Stimulated activated CD4-positive, alpha-beta T cell treated with anti-CD3 and anti-CD28 coated beads, Interleukin-2, amount 100 ng/mL, for 48 hours (primary cell): ENCODE measurements at regions not wholly inside any gene's neighbourhood (a gene's known extent, or its start where the extent isn't known, plus 50 kb on each side); places are given as distances from the start of the nearest gene placed in this dataset.

Experiments used
- DNase-seq, 2 donors: peaks; one replicate each; pipeline ENCODE4 v3.0.0-alpha.2; 2020

DNA sequence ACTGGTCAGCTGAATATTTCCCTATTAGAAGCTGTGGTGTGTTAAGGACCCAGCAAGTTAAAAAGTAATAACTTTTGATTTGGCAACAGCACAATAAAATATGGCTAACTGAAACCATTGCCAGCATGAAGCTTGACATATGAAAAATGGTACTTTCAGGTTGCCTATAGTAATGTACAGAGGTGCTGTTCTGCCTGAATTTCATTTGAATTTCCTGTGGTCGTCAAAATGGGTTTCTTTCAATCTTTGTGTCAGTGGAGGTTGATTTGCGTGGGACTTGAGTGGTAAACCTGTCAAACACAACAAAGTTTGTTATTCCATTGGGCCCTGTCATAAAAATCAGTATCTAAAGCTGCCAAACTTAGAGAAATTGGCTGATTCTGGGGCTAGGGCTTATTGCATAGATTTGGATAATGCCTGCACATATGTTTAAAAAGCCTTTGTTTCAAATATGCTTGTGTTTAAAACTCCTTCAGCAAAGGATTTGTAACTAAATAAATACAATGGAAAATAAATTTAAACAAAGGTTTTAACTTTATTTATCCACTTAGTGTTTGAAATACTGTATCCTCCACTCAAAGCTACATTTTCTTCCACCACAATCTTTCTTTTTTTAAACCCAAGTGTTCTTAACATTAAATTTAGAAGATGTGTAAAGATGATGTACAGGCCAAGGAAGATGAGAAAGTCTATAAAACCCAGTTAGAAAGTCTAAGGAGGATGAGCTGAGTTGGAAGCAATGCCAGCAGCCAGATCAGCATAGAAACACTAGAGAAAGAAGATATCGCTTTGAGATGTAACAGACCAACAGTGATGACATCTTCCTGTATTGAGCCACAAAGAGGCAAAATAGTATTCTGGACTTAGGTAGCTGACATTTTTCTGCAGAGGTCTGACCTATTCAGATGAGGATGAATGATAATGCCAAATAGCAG lies 134.8 kb upstream of the GIMD1 start:
- DNase-seq, result no peak

DNA sequence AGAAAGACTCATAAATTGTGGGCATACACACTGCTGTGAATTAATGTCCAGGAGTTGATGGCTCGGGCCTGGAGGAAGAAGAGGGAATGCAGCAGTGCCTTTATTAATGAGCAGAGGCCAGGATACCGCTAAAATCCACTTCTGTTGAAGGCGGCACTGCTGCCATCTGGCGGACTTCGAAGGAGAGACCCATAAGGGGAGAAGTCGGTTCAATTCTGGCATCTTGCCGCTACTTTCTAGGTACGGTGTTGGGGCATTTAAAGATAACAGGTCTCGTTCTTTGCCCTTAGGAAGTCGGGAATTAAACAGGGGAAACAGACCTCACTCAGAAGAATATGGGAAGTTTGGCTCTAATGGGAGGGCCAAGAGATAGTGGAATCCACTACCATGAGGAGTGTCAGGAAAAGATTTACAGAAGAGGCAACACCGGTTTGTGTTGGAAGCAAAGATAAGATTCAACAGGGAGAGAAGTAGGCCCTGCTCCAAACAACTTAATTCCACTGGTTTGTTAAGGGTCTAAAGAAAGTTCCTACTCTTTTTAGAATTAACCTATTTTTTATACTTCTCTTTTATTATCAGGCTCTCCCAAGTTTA lies 133.6 kb upstream of the GIMD1 start:
- DNase-seq, result peak; percentile 30 to 32

DNA sequence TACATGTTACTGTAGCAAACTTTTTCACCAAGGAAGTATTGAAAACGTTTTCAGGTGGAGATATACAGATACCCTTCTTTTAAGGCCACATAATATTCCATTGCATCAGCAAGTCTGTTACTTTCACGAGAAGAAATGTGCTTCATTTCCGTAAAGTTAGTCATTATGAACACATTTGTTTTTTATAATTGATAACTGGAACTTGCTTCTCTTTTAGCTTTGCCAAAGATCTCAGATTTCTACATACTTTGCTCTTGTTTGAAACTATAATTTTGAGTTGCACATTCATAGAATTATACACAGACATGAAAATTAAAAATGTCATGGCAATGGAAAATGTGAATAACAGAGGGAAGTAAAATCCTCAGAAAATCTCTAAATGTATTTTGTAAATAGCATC lies 128.7 kb upstream of the GIMD1 start:
- DNase-seq, result no peak

DNA sequence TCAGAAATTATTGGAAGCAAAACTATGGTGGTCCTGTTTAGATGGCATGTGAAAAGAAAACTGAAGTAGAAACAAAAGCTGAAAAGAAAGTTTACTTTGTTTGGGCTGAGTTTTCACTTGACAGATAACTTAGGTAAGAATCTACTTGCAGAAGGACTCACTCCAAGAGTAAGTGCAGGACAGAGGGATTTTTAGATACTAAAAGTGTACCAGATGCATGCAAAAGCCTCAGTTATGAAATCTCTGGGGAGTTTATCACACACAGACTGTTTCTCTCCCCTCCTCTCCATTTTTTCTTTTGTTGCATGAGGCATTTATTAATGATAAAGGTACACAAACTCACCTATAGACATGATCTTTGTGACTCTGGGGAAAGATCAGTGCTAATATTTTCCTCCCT lies 127.5 kb upstream of the GIMD1 start:
- DNase-seq, result no peak

DNA sequence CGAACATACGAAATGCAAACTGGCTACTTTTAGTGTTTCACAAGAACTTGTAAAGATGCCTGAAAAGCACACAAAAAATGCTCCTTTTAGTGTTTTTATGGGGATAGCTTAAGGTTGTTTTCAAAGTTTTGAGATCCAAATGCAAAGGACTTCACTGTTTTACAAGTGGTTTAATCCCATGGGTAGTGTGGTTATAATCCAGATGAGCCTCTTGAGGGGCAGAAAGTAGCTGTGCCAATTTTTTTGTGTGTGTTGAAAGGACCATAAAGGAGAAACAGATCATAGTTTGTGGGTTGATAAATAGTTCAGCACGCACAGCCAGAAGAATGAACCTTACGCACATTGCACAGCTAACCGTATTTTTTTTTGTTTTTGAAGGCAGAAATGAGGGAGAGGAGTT lies 126.9 kb upstream of the GIMD1 start:
- DNase-seq, result no peak

DNA sequence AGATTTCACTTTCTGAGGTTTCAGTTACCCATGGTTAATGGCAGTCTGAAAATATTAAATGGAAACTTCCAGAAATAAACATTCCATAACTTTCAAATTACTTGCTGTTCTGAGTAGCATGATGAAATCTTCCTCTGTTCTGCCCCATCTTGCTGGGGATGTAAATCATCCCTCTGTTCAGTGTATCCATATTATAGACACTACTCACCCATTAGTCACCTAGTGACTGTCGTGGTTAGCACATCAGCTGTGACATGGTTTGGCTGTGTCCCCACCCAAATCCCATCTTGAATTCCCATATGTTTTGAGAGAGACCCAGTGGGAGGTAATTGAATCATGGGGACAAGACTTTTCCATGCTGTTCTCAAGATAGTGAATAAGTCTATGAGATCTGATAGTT lies 125.5 kb upstream of the GIMD1 start:
- DNase-seq, result no peak

DNA sequence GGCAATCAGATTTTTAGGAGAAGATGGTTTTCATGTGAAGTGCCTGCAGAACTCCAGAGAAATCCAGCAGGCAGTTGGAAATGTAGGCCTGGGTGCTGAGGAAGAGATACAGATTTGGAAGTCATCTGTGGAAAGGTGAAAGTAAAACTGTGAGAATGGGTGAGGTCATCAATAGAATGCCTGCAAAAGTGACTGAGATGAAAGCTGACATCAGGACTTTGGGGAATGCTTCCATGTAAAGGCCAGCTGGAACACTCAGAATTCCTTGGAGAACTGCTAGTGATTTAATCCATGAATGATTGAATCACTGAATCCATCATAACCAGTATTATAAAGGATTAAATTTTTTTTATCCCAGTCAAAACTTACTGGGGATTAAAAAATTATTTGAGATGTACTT lies 124.5 kb upstream of the GIMD1 start:
- no peak for DNase-seq

DNA sequence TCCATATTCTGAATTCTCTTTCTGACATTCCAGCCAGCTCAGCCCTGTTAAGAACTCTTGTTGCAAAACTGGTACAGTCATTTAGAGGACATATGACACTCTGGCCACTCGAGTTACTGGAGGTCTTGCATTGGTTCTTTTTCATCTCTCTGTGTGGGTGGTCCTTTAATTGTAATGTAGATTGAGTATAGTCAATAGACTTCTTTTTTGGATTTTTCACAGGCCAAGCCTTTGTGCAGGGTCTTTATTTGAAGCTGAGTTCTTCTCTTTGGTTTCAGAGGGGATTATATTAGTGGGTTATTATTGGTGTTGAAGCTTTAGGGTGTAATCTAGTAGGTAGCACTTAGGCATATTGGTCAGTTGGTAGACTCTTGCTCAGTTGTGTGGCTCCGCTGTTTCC lies 118.0 kb upstream of the GIMD1 start:
- DNase-seq, result no peak

DNA sequence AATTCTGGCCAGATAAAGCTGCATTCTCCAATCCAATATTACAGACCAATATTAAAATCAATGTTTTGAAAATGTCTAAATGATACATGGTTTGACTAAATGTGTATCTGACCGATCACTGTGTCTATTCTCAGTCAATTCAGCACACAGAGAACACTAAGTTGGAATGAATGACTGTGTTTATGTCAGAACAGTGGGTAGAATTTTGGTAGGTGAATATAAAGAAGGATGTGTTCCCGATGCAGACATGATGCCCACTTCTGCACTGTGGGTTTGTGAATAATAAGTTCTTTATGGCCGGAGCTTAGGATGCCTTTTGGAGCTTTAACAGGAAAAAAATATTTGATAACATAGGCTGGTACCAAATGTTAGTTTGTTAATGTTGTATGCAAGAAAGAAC lies 113.2 kb upstream of the GIMD1 start:
- DNase-seq, result no peak

DNA sequence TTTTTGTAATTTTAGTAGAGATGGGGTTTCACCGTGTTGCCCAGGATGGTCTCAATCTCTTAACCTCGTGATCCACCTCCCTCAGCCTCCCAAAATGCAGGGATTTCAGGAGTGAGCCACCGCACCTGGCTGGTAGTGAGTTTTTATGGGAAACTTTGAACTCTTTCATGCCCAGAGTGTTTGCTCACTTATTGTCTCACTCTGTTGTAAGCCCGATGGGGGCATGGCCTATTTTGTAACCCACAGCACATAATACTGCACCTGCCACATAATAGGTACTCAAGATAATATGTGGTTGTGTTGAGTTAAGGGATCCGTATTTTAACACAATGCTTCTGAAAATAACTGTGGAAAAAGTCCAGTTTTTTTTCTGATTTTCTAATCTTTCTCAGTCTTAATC lies 109.6 kb upstream of the GIMD1 start:
- no peak for DNase-seq

DNA sequence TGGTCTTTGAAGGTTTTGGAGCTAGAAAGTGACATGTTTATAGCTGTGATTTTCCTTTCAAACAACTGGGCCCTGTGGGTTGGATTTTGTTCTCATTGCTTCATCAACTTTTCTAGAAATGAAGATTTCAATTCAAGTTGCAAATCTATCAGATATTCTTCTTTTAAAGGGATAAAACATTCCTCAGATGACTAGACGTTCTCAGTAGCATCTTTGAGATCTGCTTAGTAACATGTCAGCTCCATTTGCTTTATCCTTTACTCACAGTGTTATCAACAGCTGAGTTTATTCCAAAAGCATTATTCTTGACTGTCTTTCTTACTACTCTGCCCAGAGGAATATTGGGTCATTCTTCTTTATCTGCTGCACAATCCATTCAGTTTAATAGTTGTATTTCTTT lies 108.2 kb upstream of the GIMD1 start:
- no peak for DNase-seq

DNA sequence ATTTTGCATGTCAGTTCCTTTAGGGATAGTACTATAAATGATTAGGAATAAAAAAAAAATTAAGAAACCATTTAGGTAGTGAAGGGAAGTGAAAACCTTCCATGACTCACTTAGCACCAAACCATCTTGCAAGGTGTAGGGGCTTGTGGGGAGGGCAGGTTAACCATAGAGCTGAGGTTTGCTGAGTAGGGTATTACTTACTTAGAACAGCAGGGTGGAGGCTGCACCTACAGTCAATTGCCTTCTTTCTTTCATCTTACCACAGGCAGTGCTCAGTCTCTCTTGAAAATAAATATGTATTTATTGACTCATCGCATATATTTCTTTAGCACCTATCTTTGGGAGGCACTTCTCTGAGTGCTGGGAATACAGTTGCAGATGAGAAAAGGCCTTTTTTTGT lies 104.9 kb upstream of the GIMD1 start:
- DNase-seq, result no peak

DNA sequence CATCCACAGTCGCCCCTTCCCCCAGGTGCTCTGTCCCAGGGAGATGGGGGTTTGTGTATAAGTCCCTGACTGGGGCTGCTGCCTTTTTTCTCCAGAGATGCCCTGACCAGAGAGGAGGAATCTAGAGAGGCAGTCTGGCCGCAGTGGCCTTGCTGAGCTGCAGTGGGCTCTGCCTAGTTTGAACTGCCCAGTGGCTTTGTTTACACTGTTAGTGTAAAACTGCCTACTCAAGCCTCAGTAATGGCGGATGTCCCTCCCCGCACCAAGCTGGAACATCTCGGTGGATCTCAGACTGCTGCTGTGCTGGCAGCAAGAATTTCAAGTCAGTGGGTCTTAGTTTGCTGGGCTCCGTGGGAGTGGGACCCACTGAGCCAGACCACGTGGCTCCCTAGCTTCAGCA lies 102.6 kb upstream of the GIMD1 start:
- no peak for DNase-seq

DNA sequence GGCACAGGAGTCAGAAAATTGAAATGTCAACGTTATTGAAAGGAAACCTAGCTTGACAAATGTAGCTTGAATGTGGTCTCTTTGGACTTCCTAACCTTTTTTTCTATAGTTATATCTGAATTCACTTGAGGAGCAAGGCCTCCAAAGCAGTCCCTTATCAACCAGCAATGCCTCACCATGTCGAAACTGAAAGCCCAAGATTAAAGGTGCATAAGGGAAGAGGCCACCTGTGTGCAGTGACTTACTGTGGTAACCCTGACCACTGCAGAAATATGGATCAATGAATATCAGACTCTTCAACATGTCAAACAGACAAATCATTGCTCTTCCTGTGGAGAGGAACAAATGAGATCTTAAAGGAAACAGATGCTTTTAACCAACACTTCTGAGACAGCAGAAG lies 95.0 kb upstream of the GIMD1 start:
- no peak for DNase-seq

DNA sequence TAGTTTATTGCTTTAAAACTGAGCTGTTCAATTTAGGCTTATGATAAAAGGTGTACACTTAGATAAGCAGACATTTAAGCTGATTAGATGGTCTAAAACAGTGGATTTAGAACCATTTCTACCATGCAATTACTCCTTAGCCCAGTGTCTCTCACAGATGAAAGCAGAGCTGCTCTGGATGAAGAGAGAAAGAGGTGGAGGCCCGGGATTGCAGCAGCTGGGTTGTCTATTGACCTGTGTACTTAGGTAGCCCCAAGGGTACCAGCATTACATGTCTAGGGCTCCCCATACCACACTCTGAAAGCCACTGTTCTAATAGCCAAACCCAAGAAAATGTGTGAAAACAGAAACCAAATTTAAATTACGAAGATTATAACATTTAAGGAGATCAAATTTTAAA lies 86.0 kb upstream of the GIMD1 start:
- no peak for DNase-seq

DNA sequence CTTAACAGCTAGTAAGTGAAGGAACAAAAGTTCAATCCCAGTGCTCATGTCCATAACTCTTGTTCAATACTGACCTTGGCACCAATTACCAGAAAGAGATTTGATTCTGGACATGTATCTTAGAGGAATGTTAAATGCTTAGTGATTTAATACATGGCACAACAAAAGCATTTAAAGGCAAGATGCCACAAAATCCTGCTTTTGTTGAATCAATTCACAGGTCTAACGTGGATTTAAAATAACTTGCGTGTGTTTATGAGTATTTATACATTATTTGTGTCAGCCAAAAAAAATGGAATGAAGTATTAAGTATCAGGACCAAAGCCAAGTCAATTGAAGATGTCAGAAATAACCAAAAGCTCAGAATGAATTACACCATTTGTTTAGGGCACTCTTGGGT lies 85.4 kb upstream of the GIMD1 start:
- DNase-seq, result no peak

DNA sequence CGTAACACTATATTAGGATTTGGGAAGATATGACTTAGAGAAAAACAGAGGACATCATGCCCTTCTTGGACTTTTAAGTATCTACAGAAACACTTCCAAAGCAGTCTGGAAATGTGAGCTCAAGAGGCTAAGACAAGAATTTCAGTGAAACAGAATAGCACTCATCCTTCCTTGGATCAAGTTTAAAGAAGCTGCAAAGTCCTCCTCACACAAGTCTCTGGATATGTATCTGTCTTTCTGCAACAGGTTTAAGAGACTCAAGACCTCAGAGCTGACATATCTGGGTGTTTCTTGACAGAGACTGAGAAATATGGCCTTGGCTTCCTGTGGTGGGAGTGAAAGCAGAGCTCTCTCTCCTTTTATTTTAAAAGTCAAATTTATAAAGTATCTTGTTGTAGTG lies 82.5 kb upstream of the GIMD1 start:
- no peak for DNase-seq

DNA sequence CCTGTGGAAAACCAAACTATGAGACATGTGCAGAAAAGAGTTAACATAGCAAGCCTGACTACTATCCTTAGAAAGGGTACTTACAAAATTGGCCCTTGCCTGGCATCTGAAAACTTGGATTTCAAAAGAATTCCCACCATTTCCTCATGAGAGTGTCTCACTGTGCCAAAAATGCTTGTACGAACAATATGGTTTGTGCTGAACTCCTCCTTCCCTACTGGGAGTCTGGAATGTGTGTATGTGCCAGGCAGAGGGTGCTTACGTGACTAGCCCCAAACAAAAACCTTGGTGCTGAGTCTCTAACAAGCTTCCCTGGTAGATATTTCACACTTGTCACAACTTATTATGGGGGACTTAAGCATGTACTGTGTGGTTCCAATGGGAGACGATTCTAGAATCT lies 81.7 kb upstream of the GIMD1 start:
- no peak for DNase-seq

DNA sequence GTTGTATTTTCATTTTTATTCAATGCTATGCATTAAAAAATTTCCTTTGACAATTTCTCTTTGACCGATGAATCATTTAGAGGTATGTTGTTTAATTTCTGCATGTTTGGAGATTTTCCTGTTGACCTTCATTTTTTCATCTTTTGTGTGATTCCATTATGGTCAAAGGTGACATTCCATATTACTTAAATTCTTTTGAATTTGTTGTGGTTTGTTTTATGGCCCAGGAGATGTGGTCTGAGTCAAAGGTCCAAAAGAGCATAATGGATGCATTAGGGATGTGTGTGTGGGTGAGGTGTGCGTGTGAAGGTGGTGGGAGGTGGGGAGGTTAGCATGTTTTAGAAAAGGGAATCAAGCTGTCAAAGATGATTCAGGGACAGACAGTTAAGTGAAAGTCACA lies 76.0 kb upstream of the GIMD1 start:
- DNase-seq, result no peak

DNA sequence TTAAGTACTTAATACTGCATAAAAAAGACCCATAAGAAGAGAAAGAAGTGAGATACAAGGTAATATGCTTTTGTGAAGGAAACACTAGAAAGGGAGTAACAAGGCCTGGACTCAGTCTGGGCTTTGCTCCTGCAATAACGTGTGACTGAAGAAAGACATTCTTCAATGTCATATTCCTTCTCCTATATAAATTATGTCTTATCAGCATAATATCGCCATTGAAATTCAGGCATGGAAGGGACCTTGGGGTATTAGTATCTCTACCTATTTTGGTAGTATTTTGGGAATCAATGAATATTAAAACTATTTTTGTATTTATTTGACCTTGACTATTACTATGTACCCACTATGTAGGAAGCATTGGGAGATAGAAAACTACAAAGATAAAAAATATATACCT lies 62.2 kb upstream of the GIMD1 start:
- no peak for DNase-seq

DNA sequence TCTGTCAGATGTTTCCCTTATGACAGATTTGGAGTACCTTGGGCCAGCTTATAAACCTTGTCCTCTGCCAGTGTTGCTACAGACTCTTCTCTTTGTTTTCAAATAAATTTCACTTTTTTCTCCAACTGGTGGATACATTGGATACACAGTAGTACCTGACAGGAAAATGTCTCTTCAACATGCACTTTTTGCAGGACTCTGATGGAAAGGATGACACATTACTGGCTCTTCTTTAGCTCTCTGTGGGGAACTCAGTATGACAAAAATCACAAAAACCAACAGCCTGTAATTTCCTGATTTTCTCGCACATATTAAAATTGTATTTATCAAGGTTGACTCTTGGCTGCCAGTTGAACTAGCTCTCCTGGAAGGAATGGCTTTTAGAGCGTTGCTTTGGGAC lies 61.3 kb upstream of the GIMD1 start:
- DNase-seq, result no peak

DNA sequence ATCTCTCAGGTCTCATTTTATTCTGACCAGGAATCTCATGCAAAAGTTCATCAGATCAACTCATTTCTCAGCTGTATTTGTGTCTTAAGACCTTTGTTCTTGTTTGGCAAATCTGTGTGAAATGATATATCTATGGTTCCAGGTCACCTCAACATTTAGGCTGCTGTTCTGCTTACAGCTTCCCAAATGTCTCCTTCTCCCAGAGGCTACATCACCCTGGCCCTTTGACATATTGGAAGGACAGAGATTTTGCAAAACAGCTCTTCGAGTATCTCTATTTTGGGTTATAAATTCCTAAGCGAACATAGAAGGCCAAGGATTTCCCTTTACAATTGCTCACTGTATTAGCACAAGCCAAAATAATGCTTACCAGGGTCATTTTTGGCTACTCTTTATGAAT lies 57.5 kb upstream of the GIMD1 start:
- DNase-seq, result no peak

DNA sequence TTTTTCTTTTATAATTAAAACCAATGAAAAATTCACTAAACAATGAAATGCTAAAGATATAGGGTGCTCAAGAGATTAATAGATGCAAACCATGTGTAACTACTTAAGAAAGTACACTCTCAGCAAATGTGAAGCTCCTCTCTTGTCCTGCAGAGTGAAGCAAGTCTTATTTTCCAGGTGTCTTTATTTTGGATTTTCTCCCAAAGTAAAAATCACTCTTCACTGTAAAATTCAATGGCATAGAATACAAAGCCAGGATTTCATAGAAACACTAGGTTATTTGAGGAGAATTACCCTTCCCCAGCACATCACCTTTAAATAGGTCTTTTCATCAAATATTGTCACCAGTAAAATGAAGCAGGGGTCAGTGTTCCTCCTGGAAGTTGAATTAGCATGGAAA lies 57.0 kb upstream of the GIMD1 start:
- no peak for DNase-seq

DNA sequence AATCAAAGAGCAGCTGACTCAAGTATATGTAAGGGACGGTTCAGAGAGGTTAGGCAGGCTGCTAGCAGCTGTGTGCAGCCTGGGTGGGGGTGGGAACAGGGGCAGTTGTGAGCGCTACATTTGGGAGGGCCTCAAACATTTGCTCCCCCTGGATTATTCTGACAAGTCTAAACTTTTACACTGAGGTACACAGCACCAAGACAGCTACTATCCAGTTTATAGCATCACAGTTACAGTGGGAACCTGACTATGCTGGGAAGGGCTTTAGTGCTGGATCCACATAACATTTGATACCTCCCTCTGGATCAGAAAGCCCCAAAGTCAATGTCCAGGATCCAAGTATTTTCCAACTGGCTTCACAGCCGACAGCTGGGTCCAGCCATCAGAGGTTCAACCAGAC lies 55.8 kb upstream of the GIMD1 start:
- no peak for DNase-seq

DNA sequence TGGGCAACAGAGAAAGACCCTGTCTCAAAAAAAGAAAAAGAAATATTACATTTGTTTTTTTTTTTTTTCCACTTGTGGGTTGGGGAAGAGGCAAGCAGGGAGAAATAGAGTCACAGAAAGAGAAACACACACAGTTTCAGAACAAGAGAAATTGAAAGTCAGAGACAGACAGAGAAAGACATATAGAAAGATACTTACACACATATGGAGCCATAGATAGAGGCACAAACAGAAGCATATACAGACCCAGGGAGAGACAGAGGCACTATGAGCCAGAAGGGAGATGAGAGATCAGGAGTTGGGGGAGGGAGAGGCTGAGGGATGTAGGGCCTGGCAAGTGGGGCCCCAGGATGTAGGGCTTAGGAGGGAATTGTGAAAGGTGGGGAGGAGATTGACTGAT lies 55.2 kb upstream of the GIMD1 start:
- no peak for DNase-seq
